Heart left ventricle (tissue), 13 donors: ENCODE measurements at regions not wholly inside any gene's neighbourhood (a gene's known extent, or its start where the extent isn't known, plus 50 kb on each side); places are given as distances from the start of the nearest gene placed in this dataset.

ENCODE experiments used
- CTCF ChIP-seq, 12 donors: fragments of 200-600 bp; sonication (generic) in 4 of 12; IDR thresholded peaks; one replicate each; pipeline versions ENCODE4 v1.5.0 to v1.8.0; 2018 to 2022; ENCODE audit warnings: antibody characterized with exemption in 12 of 12, mild to moderate bottlenecking in 5 of 12
- POLR2A ChIP-seq, 2 donors: fragments of 450-650 bp; IDR thresholded peaks; one replicate each; pipeline ENCODE4 v1.6.1; 2017; ENCODE audit warnings: antibody characterized with exemption in 2 of 2, mild to moderate bottlenecking in 2 of 2, moderate library complexity in 2 of 2
- donor health status: ischemic (EF 13 %, LVEDD 7.1; RV severe dilation, severe dysfunction).
- donor health status: DM: no; HTN: yes; CAD: no.
- donor health status: DM: no; HTN: no; CAD: no.
- donor health status: ischemic (EF 25% LVEDD 6.9; RV normal size, moderate dysfunction).
- donor health status: ischemic (EF 25% LVEDD 5.7; RV mildly dilated, moderate dysfunction).
- donor health status: ischemic (EF 35%, LVEDD 5.7; RV mildly dilated, moderate dysfunction).
- donor health status: nonischemic (EF 11% LVEDD 7.7; RV severe dilation, severe dysfunction).
- donor health status: DM: yes; HTN: yes; CAD: no.
- donor health status: PGD.
- donor health status: ischemic (EF 29% LVEDD 5.4; RV normal size, mild dysfunction).
- donor health status: nonischemic (EF 23%, LVEDD 6.1; RV moderate dilation, normal function).

GRCh38 chr1:209104646-209105045, 478.9 kb upstream of the CAMK1G start:
- TF ChIP-seq CTCF (IDR thresholded peaks at IDR 0.05): no peak
- no peak for TF ChIP-seq POLR2A (IDR thresholded peaks at IDR 0.05)
